ENCODE measurements at regions not wholly inside any gene's neighbourhood (a gene's known extent, or its start where the extent isn't known, plus 50 kb on each side); places are given as distances from the start of the nearest gene placed in this dataset.
"Not testable (repeated sequence)": the region's sequence is repeated elsewhere in the genome, so short reads cannot be mapped to it uniquely, and the experiment has no call there.

GRCh38 chr2:53257287-53257686 lies 510.3 kb upstream of the CHAC2 start:
- DNase-seq: no peak

- DNase-seq: no peak
Observed at GRCh38 chr2:53253244-53253643, 514.4 kb upstream of the CHAC2 start.

- no peak for DNase-seq
Observed at GRCh38 chr2:53252115-53252514, 515.5 kb upstream of the CHAC2 start.

GRCh38 chr2:53247956-53248735 lies 519.5 kb upstream of the CHAC2 start:
- no peak for DNase-seq

GRCh38 chr2:53243430-53243829 lies 524.2 kb upstream of the CHAC2 start:
- DNase-seq: no peak

- no peak for DNase-seq
Observed at GRCh38 chr2:53242090-53242489, 525.5 kb upstream of the CHAC2 start.

GRCh38 chr2:53235836-53236582 lies 531.6 kb upstream of the CHAC2 start:
- no peak for DNase-seq

GRCh38 chr2:53234548-53234903 lies 533.1 kb upstream of the CHAC2 start:
- DNase-seq: no peak

GRCh38 chr2:53233759-53234547 lies 533.7 kb upstream of the CHAC2 start:
- no peak for DNase-seq

GRCh38 chr2:53231908-53232307 lies 535.7 kb upstream of the CHAC2 start:
- DNase-seq: no peak

GRCh38 chr2:53230691-53231090 lies 536.9 kb upstream of the CHAC2 start:
- DNase-seq: no peak

GRCh38 chr2:53227535-53227934 lies 540.1 kb upstream of the CHAC2 start:
- no peak for DNase-seq

GRCh38 chr2:53220969-53221368 lies 546.6 kb upstream of the CHAC2 start:
- DNase-seq: no peak

GRCh38 chr2:53217250-53217649 lies 550.4 kb upstream of the CHAC2 start:
- no peak for DNase-seq

GRCh38 chr2:53216805-53217204 lies 550.8 kb upstream of the CHAC2 start:
- no peak for DNase-seq

- no peak for DNase-seq
Observed at GRCh38 chr2:53212576-53212975, 555.0 kb upstream of the CHAC2 start.

- no peak for DNase-seq
Observed at GRCh38 chr2:53211201-53211774, 556.3 kb upstream of the CHAC2 start.

- DNase-seq: no peak
Observed at GRCh38 chr2:53210538-53210937, 557.1 kb upstream of the CHAC2 start.

GRCh38 chr2:53209679-53210458 lies 557.7 kb upstream of the CHAC2 start:
- DNase-seq: no peak

- no peak for DNase-seq
Observed at GRCh38 chr2:53208815-53209214, 558.8 kb upstream of the CHAC2 start.

- not testable (repeated sequence) for DNase-seq
Observed at GRCh38 chr2:53206226-53206625, 561.4 kb upstream of the CHAC2 start.

- DNase-seq: peak; percentile 2
Observed at GRCh38 chr2:53202063-53202462, 565.5 kb upstream of the CHAC2 start.

- no peak for DNase-seq
Observed at GRCh38 chr2:53200072-53200471, 567.5 kb upstream of the CHAC2 start.
